ELR (cell line): ENCODE measurements at regions not wholly inside any gene's neighbourhood (a gene's known extent, or its start where the extent isn't known, plus 50 kb on each side); places are given as distances from the start of the nearest gene placed in this dataset.

ENCODE experiments used
- DNase-seq: peaks from one replicate; pipeline ENCODE4 v3.0.0-alpha.2; 2015; ENCODE audit warnings: low read depth

DNA sequence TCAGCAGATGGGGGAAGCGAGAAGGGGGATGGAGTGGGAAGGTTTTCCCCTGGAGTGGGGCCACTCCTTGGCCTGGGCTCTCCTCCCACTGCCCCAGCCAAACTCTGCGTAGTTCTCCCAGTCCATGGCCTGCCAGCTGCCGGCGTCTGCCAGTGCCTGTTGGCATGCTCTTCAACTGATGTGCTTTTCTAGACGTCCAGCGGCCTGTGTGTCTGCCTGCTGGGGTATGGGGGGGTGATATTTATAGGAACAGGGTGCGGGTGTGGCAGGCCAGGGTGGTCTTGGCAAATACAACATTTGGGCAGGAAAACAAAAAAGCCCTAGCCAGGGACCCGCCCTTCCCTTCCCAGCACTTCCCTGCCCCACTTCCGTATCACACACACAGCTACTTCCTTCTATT is 786.3 kb upstream of the NOVA1 start:
- no peak for DNase-seq

DNA sequence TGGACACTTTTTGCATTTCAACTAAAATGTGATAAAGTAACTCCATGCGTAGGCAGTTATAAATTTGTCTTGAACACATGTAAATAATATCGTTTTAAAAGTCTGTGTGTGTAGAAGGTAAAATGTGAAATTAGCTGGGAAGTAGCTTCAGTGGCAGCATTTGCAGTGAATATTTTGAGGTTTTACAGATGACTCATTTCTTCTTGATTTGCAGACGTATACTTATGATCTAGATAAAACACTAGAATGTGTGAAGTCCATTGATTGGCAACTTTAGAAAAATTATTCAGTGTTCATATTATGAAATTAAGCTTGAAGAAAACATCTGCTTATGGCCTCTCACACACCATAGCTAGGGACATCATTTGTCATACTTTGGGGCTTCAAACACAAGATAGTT is 788.6 kb upstream of the NOVA1 start:
- peak; percentile 6 for DNase-seq

DNA sequence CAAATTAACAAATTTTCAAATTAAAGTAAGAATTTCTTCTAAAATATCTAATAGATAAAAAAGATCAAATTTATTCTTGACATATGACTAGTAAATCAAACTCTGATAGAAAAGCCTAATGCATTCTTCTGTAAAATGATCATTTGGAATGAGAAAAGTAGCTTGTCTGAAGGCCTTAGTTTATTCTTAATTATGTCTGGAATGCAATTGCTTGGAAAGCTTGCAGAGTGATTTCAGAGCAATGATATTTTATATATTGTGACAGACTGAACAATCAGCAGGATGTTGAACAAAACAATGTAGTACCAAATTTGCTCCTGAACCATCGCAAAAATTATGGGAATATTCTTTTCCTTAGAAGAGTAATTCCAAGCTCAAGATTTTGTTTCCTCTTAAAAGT is 789.6 kb upstream of the NOVA1 start:
- DNase-seq: no peak

DNA sequence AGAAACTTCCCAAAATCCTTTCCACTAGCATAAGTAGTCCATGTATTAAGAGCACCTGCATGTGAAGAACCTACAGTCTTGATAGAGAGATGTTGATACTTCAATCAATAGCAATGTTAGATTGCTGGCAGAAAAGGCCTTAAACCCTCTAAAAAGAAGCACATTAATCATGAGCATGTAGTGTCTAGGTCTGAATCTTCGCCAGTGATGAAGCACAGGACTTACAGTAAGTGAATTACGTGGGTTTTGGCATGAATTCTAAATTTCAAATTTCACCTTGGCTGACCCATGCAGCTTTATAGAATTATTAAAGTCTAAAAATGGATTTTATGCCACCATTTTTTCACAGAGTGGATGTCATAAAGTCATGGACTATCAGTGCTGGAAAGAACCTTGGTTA is 791.6 kb upstream of the NOVA1 start:
- DNase-seq: no peak

DNA sequence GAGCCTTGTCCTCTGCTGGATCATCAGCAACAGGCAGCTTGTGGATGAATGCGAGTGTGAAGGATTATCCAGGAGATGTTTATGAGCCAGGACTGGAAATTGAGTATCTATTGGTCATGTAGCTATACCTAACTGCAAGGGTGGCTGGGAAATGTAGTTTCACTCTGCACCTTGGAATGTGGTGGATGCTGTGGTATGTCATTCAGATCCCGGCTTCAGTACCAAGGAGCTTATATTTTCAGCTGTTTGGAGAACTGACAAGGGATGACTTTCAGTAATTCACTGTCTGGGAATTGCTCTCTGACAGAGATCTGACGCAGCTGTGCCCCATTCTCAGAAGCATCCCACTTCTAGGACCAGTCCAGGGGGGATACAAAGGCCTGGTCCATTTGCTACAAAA is 792.3 kb upstream of the NOVA1 start:
- peak; percentile 6 for DNase-seq

DNA sequence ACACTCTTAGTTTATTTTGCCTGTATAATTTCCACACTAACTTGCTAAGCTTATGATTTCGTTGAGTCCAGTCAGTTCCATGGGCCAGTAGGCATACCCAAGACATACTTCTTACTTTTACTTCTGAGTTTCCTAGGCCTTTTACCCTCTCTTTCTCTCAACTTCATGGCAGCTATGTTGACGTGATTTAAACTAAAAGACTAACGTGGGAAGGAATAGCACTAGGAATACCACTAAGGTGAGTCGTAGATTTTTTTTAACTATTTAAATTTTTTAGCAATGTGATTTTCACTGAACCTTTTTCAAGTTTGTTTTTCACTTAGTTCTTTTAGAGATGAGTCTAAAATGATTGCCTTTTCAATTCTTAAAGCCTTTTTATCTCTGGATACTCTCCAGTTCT is 793.5 kb upstream of the NOVA1 start:
- no peak for DNase-seq

DNA sequence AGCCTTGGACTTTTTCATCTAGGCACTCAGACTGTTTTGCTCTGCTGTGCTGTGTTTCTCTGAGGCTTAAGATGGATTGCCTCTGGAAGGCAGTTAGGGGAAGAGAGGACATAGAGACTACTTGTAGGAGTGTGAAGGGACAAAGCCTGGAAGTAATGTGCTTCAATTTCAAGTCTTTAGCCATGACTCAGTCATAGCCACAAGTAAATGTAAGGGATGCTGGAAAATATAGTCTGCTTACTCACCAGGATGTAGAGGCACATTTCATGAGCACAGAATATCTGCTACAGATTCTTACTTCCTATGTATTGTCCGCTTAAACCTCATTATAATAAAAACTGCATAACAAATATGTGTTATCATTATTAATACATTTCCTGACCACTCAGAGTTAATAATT is 794.3 kb upstream of the NOVA1 start:
- DNase-seq: peak; percentile 47

DNA sequence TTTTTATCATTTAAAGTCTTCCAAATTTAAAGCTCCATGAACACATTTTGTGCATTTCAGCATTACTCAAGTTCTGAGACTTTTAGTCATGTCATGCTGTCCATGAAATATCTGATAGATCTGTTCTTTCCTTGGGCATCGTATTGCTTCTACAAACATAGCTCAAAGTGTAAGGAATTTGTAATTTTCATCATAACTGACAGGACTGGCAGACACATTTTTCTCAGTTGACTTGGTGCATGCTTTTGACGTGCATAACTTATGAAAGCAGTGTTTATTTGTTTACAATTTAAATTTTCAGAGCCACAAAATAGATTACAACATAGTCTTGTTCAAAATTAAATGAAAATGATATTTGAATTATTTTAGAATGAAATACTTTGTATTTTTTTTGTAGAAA is 812.1 kb upstream of the NOVA1 start:
- DNase-seq: no peak

DNA sequence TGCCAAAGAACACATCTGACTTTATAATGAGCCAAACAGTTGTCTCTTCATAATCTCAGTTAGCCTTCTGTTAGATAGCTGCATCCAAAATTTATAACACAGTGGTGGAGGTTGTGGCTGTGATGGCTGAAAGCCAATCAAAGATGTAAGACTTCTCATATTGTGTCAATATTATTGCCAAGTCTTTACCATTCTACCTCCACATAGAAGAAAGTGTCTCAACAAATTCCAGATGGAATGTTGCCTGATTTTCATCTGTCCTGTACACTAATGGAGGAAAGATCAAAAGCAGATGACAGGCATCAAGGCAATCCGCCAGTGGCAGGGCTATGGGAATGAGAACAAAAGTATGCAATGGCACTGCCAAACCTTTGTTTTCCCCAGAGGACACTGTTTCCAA is 813.1 kb upstream of the NOVA1 start:
- no peak for DNase-seq

DNA sequence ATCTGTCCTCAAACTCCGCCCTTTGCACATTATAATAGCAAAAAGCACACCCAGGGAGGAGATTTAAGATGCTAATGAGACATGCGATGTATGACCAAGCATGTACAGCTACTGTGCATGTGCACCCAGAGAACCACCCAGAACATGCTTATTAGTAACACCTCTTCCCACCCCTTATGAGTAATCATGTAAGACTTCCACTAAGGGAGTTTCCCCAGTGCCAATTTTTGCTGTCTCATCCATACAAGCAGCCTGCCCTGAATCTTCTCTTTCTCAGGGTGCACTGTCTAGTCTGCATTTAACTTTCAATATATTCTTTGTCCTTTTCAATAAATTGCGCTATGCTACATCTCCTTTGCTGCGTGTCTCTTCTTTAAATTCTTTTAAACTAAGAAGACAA is 830.0 kb upstream of the NOVA1 start:
- DNase-seq: peak; percentile 58

DNA sequence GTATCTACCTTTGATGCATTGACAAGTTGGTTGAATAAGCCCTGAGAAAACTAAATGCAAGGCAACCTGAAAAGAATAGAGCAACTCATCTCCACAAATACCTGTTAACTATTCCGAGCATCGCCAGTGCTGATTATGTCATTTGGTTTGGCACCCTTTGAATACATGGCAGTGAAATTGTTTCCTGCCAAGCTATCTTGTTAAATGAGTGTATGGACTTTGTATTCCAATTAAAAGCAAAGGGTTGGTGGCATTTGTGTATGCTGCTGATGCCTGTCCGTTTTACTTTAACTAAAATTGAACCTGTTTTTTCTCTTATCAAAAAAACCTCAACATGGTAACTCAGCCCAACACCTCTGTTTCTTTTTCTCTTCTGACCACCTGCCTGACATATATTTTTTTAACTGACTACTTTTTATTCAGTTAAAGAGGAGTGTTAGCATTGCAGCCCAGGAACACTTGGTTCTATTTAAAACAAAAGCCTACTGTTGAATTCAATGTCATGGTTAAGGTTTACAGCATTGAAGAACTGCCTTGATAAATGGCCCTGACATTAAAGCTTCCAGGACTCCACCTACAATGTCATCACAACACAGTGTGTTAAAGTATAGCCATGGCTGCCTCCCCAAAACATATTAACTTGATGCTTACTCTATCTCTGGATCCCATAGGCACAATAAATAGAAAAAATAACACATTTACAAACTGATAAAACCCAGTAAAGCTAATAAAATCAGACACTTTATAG is 838.3 kb upstream of the NOVA1 start:
- DNase-seq: no peak

DNA sequence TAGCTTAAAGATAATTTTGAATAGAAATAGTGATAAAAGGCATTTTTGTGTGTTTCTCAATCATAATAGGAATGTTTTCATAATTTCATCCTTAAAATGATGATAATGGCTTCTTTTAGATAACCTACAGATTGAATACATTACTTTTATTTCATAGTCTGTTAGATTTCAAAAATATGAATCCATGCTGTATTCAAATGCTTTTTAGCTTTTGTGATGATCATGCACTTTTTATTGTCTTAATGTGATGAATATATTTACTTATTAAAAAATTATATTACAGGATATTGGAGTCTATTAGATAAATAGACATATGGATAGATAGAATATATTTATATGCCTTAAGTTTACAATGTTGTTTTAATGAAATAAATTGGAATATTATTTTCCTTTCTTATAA is 886.8 kb upstream of the NOVA1 start:
- no peak for DNase-seq

DNA sequence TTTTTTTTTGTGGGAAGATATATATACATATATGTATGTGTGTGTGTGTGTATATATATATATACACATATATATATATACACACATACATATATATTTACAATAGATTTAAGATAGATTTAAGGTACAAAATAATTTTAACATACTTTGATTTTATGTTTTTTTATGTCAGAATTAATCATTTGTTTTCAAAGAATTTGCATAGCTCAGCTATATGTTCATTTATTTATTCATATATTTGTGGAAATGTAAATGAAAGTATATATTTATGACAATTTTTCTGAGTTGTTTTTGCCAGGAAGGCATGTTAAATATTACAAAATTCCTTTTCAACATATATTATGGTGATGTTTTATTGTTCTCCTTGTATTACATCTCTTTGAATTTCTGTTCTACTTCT is 887.4 kb upstream of the NOVA1 start:
- no peak for DNase-seq

DNA sequence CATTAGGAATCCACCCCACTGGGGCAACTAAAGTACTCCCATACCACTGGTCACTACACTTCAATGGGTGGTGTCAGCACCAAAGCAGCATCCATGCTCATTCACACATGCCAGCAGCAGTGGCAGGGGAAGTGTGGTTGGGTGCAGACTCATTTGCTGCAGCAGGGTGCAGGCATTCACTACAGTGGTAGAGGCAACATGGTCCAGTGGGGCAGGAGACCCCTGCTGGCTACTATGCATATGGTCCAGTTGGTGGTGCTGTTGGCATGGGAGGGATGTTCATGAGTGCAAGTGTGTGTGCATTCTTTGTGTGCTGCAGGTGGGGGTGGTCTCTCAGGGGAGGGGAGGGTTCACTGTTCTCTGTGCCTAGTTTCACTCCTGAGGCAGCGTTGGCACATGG is 908.4 kb upstream of the NOVA1 start:
- DNase-seq: no peak

DNA sequence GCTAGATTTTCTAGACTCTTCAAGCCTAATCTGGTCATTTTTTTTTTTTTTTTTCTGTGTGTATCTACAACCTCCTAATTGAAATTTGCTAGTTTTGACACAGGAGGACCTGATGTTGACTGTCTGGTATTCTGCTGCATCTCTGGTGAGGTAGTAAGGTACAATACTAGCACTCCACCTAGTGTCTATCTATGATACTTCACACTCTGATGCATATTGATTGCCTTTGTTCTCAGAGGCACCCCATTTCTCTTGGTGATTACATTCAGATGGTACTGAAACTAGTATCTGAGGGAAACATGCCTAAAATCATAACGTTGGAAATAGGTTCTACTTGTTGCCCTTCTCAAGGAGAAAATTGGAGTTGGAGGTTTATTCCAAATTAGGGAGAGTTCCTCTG is 930.5 kb upstream of the NOVA1 start:
- peak; percentile 41 for DNase-seq

DNA sequence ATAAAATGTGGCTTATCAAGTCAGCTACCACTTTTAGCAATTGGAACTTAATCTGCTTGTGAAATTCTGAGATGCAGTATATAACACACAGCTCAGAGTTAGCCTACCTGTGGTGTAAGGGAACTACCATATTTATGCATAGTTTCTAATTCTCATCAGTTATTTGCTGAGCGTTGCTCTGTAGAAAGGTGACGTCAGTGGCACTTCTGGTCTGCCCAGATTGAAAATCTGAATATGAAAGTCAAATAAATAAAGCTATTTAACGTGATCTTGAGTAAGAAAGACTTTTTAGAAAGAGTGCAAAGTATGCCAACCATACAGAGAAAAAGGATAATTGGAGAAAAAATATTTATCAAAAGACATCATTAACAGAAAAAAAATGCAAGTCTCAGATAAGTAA is 938.9 kb upstream of the NOVA1 start:
- DNase-seq: no peak

DNA sequence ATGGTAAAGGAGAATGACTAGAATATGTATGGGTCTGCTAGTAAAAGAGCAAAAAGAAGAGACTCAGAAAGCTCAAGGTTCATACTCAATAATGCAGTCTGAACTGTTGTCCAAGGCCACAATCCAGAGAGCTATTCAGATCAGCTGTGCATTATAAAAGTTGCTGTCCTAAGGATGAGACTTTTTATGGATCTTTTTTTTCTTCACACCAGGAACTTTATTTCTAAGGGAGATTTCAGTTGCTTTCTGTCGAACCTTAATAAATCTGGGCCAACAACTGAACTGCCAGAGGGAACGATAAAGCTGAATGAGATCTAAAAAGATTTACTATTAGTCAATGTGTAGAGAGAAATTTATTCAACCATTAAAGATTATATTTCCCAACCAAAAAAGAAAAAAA is 948.3 kb upstream of the NOVA1 start:
- no peak for DNase-seq

DNA sequence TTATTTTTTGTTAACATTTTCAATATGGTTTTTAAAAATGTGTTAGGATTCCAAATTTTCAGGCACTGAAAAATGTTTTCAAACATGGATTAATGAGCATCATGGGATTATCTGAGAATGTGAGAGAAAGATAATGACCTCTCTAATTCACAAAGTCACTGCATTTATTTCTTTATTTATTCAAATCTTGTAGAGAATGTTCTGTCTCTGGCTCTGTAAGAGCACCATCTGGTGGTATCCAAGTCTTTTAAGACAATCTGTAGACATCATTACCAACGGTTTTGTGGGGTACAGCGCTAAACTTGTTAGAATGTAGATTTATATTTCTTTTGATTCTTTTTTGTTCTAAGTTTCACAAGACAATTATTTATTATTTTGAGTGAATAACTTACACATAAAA is 956.0 kb upstream of the NOVA1 start:
- DNase-seq: peak; percentile 19

DNA sequence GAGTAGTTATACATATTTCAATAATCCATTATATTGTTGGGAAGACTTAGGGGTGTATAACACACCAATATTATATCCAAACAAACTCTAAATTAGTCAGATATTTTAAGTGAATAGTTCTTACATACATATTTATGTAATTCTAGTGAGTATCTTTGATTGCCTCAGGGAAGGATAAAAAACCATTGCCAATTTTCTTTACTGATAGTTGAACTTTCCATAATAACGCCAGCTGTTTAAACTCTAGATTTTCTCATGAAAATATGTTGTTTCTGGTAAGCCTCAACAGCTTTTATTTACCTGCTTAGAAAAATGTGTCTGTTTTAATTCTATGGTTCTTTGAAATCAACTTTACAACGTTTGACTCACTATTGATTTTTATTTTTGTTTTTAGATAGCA is 959.6 kb upstream of the NOVA1 start:
- DNase-seq: no peak

DNA sequence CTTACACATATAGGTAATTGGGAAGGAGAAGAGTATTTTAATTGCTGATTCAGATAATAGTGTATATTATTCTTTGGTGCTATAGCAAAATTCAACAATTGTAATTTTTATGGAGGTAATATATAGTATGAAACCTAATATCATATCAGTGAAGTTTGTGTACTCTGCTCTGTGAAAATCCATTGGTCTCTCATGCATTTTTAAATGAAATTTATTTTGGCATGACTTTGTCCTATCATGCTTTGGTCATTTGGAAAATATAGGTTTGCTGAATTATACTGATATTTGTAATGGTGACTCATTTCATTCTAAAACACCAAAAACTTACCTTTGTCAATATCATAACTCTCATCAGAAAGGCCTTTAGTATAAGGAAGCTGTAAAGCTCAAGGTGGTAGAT is 962.0 kb upstream of the NOVA1 start:
- DNase-seq: no peak

DNA sequence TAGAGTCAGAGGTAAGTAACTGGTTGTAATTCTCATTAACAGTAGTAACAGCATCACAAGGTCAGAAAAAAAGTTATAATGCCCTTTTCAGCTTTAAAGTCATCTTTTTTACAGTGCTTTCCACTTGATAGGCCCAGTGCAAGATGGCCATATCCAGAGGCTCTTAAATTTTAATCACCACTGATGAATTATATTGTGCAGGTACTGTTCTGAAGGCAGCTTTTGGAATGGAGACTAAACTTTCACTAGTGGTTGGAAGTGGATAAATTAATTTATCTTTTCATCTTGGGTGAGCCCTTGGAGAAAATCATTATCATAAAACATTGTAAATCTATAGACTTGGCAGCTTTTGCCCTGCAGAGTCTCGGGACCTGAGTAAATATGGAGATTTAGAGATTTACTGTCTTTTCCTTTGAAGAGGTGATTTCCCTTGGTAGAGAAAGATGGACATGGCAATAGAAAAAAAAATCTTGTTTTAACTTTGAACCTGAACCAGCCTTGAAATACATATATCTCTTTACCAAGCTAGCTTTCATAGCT is 969.1 kb upstream of the NOVA1 start:
- no peak for DNase-seq

DNA sequence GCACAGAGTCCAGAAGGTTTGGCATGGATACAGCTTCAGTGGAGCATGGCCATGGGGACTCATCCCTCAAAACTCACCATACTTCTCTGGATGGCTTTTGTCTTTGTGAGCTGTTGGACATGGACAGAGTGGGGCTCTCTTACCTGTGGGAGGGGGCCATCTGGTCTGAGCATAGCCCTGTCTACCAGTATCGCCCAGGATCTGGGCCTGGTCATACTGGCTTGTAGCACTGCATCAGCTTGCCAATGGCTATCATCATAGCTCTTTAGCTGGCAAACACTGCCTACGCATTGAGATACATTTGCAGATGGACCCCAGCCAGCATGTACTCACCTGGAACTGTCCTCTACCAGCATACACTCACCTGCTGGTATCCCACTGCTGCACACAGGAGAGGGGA is 975.2 kb upstream of the NOVA1 start:
- no peak for DNase-seq

DNA sequence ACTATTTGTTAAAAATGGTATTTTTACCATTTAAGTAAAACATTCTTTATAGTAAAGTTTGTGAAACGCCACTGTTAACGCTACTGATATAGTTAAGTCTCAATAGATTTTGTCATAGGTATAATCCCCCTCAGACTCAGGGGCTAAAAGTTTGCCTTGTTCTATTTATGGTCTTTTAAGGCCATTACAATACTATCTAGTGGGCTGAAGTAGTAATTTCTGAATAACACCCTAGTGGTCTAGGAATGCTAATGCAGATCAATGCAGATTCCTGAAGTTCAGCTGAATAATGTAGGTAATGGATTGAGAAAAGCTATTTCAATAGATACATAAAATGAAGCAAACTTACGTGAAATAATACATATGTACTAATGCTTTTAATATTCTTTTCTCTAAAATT is 989.3 kb upstream of the NOVA1 start:
- DNase-seq: no peak

DNA sequence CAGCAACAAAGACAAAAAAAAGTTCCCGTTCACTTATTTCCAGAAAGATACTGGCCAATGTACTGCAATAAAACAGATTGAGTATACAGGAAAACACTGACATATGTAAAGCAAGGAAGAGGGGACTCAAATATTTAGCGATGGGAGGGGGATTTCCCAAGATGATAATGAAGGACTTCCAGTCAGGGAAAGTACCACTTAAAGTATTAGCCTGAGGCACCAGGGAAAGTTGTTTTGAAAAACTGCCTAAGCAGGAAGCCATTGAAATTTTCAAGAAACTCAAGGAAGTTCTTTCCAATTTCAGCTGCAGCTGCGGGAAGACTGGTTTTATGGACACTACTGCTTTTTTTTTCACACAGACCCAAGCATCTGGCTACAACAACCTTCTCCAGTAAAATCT is 1007.4 kb upstream of the NOVA1 start:
- DNase-seq: peak; percentile 10
